Suprapubic skin (tissue), 4 donors: ENCODE measurements at regions not wholly inside any gene's neighbourhood (a gene's known extent, or its start where the extent isn't known, plus 50 kb on each side); places are given as distances from the start of the nearest gene placed in this dataset.

Experiments
- DNase-seq, 2 donors: peaks; one replicate each; pipeline ENCODE4 v3.0.0-alpha.2; 2019; ENCODE audit warnings: low spot score in 2 of 2
- H3K27ac ChIP-seq: fragments of 200-600 bp; sonication (generic); one replicate; pipeline ENCODE4 v1.5.1; 2019
- H3K27me3 ChIP-seq: fragments of 200-600 bp; sonication (generic); one replicate; pipeline ENCODE4 v1.5.1; 2019
- H3K36me3 ChIP-seq: fragments of 200-600 bp; sonication (generic); one replicate; pipeline ENCODE4 v1.5.1; 2019
- H3K4me1 ChIP-seq: fragments of 200-600 bp; sonication (generic); one replicate; pipeline ENCODE4 v1.5.1; 2019
- H3K4me3 ChIP-seq: fragments of 200-600 bp; sonication (generic); one replicate; pipeline ENCODE4 v1.5.1; 2019; ENCODE audit warnings: mild to moderate bottlenecking
- H3K9me3 ChIP-seq: fragments of 200-600 bp; sonication (generic); one replicate; pipeline ENCODE4 v1.5.1; 2019
- EP300 ChIP-seq: sonication (generic); formaldehyde crosslinking; IDR thresholded peaks from one replicate; pipeline ENCODE4 v1.6.1; 2017; ENCODE audit warnings: antibody characterized with exemption
- POLR2A ChIP-seq, 2 donors: fragments of 450-650 bp; IDR thresholded peaks; one replicate each; pipeline ENCODE4 v1.6.1; 2017; ENCODE audit warnings: antibody characterized with exemption in 2 of 2, mild to moderate bottlenecking in 2 of 2, moderate library complexity in 2 of 2
- POLR2AphosphoS5 ChIP-seq, 3 donors: sonication (generic); formaldehyde crosslinking; IDR thresholded peaks; one replicate each; pipeline ENCODE4 v1.6.1; 2017; ENCODE audit warnings: antibody characterized with exemption in 3 of 3
- WGBS: methylation state at CpG from one replicate; pipeline ENCODE4 v1.1.5; 2018; 5-methylcytosine and 5-hydroxymethylcytosine counted together
- TF ChIP-seq, protein P1 (sequence below), 2 donors: fragments of 200-600 bp in 1 of 2; fragments of 450-650 bp in 1 of 2; sonication (generic) in 1 of 2; IDR thresholded peaks; one replicate each; pipeline ENCODE4 v1.5.1; 2016 to 2019; ENCODE audit warnings: antibody characterized with exemption in 2 of 2, mild to moderate bottlenecking in 1 of 2, moderate library complexity in 1 of 2

DNA sequence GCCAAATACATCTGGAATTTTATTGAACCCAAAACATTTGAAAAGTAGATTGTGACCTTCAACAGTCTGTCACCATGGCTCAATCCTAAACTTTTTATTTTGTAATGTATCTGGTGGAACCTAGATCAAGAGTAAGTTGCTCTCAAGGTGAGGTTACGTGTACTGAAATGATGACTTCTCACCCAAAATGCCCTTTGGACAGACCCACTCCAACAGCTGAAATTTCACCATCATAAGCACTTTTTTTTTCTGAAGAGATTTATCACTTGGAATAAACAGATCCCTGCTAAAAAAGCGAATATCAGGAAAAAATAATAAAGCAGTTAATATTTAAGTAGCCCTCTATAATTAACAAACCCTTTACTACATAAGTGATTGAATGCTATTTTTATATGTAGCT is 155.0 kb upstream of the FBXL7 start:
- Histone ChIP-seq H3K4me1 (no peaks in the 10 kb centered on the region), H3K4me3 (no peak overlapping the region), H3K36me3 (no peaks in the 10 kb centered on the region), H3K9me3 (no peaks in the 10 kb centered on the region), H3K27ac (no peak overlapping the region), H3K27me3 (no peaks in the 10 kb centered on the region)
- WGBS, result 75% methylated on average over 2 of the region's 2 CpGs
- TF ChIP-seq POLR2AphosphoS5 (IDR thresholded peaks at IDR 0.05), result no peak
- TF ChIP-seq, protein P1, sequence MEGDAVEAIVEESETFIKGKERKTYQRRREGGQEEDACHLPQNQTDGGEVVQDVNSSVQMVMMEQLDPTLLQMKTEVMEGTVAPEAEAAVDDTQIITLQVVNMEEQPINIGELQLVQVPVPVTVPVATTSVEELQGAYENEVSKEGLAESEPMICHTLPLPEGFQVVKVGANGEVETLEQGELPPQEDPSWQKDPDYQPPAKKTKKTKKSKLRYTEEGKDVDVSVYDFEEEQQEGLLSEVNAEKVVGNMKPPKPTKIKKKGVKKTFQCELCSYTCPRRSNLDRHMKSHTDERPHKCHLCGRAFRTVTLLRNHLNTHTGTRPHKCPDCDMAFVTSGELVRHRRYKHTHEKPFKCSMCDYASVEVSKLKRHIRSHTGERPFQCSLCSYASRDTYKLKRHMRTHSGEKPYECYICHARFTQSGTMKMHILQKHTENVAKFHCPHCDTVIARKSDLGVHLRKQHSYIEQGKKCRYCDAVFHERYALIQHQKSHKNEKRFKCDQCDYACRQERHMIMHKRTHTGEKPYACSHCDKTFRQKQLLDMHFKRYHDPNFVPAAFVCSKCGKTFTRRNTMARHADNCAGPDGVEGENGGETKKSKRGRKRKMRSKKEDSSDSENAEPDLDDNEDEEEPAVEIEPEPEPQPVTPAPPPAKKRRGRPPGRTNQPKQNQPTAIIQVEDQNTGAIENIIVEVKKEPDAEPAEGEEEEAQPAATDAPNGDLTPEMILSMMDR (IDR thresholded peaks at IDR 0.05), result no peak
- TF ChIP-seq POLR2A (IDR thresholded peaks at IDR 0.05), result no peak
- no peak for TF ChIP-seq EP300
- DNase-seq, result no peak

DNA sequence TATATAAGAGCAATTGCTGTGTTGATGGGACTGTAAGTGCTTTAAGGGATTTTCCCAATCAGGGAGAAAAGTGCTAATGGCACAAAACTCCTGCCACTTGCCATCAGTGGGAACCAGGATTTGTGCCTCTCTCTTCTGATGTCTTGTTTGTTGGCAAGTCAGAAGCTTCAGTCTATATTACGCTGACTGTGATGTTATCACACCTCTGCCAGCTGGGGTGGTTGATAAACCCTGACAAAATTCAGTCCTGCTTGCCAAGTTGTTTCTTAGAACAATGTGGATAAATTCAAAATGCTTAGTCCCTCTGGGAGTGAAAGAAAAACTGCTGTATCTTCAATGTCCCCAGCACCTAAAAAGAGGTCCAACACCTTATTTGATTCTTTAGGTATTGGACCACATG is 161.4 kb upstream of the FBXL7 start:
- no peaks in the 10 kb centered on the region for H3K9me3 ChIP-seq
- no peaks in the 10 kb centered on the region for H3K27me3 ChIP-seq
- H3K27ac ChIP-seq, result no peak overlapping the region
- WGBS, result 50% methylated on average over 1 of the region's 1 CpG
- DNase-seq, result no peak
- H3K36me3 ChIP-seq, result no peaks in the 10 kb centered on the region
- TF ChIP-seq, protein P1 (IDR thresholded peaks at IDR 0.05), result no peak
- TF ChIP-seq EP300 (no peak), POLR2A (IDR thresholded peaks at IDR 0.05) (no peak), POLR2AphosphoS5 (IDR thresholded peaks at IDR 0.05) (no peak)
- H3K4me1 ChIP-seq, result no peaks in the 10 kb centered on the region
- H3K4me3 ChIP-seq, result no peak overlapping the region

DNA sequence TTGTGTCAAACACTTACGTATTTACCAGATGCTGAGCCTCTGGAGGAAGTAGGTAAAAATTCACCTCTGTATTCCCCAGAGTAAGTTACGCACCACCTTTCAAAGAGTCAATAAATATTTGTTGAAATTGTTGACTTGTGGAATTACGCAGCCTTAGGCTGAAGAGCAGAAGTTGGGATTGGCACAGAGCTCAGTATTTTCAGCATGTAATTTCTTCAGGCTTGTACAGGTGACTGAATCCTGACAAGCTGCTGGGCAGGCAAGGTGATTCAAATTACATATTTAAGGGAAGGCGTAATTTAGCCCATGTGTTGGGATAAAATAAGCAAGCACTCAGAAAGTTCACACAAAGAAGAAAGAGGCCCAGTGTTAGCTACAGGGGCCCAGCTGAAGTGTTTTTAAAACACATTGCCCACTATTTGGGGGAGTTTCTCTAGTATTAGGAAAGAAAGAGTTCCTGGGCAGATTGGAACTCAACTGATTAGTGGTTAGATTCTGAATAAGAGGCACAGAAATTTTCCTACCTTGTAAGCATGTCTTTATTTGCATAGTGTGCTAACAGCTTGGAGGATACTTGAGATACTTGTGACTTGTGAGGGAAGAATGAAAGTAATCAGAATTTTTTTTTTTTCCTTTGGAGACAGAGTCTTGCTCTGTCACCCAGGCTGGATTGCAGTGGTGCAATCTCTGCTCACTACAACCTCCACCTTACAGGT is 165.3 kb upstream of the FBXL7 start:
- TF ChIP-seq, protein P1 (IDR thresholded peaks at IDR 0.05), result no peak
- TF ChIP-seq POLR2A (IDR thresholded peaks at IDR 0.05), result no peak
- WGBS, result 75% methylated on average over 4 of the region's 4 CpGs
- Histone ChIP-seq H3K4me1 (no peaks in the 10 kb centered on the region), H3K4me3 (no peak overlapping the region), H3K36me3 (no peaks in the 10 kb centered on the region), H3K27ac (no peak overlapping the region), H3K9me3 (no peaks in the 10 kb centered on the region), H3K27me3 (no peaks in the 10 kb centered on the region)
- no peak for DNase-seq

DNA sequence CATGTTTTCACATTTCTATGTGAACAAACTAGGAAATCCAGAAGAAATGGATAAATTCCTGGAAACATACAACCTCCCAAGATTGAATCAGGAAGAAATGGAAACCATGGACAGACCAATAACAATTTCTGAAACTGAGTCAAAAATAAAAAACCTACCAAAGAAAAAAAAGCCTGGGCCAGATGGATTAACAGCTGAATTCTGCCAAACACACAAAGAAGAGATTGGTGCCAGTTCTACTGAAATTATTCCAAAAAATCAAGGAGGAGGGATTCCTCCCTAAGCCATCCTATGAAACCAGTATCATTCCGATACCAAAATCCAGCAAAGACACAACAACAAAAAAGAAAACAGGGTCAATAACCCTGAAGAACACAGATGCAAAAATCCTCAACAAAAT is 166.9 kb upstream of the FBXL7 start:
- H3K4me3 ChIP-seq, result no peak overlapping the region
- 100% methylated on average over 1 of the region's 1 CpG for WGBS
- no peaks in the 10 kb centered on the region for H3K27me3 ChIP-seq
- H3K36me3 ChIP-seq, result no peaks in the 10 kb centered on the region
- H3K9me3 ChIP-seq, result no peaks in the 10 kb centered on the region
- no peak for DNase-seq
- no peak for TF ChIP-seq EP300
- TF ChIP-seq POLR2A (IDR thresholded peaks at IDR 0.05), result no peak
- TF ChIP-seq, protein P1 (IDR thresholded peaks at IDR 0.05), result no peak
- no peak for TF ChIP-seq POLR2AphosphoS5 (IDR thresholded peaks at IDR 0.05)
- no peaks in the 10 kb centered on the region for H3K4me1 ChIP-seq
- no peak overlapping the region for H3K27ac ChIP-seq

DNA sequence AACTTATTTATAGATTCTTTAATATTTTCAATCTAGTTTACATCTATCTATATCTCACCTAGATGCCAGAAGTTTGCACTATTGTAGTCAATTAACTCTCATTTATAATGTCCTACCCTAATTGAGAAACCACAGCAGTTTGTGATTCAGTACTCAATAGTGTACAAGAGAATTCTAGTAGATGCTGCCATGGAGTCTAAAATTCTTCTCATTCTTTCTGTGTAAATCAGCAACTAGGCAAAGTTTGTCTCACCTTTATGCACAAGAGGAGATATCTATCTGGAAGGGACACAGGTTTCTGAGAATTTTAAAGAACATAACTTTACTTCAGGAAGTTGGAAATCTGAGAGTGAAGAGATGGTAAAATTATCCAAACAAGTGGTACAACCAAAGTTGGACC is 173.0 kb upstream of the FBXL7 start:
- H3K36me3 ChIP-seq, result no peaks in the 10 kb centered on the region
- H3K4me1 ChIP-seq, result no peaks in the 10 kb centered on the region
- no peak overlapping the region for H3K4me3 ChIP-seq
- no peak for DNase-seq
- no peak overlapping the region for H3K27ac ChIP-seq
- TF ChIP-seq, protein P1 (IDR thresholded peaks at IDR 0.05), result no peak
- TF ChIP-seq POLR2AphosphoS5 (IDR thresholded peaks at IDR 0.05), result no peak
- TF ChIP-seq EP300, result no peak
- TF ChIP-seq POLR2A (IDR thresholded peaks at IDR 0.05), result no peak
- no peaks in the 10 kb centered on the region for H3K9me3 ChIP-seq
- H3K27me3 ChIP-seq, result no peaks in the 10 kb centered on the region
